Hepatocyte (in vitro differentiated cells): ENCODE measurements at regions not wholly inside any gene's neighbourhood (a gene's known extent, or its start where the extent isn't known, plus 50 kb on each side); places are given as distances from the start of the nearest gene placed in this dataset.

Source experiments
- EZH2phosphoT487 ChIP-seq: fragments of 200-600 bp; sonication (generic); IDR thresholded peaks from one replicate; pipeline ENCODE4 v1.6.1; 2018; ENCODE audit warnings: antibody characterized with exemption, mild to moderate bottlenecking, low read depth, moderate library complexity; ENCODE audit not compliant: unreplicated experiment, severe bottlenecking
- TF ChIP-seq, protein P1 (sequence below): fragments of 200-600 bp; sonication (generic); IDR thresholded peaks from 2 replicates; pipeline ENCODE4 v1.5.1; 2016; ENCODE audit warnings: antibody characterized with exemption, mild to moderate bottlenecking; ENCODE audit not compliant: poor library complexity

GRCh38 chr2:49278141-49278540 is 123.8 kb upstream of the FSHR start:
- TF ChIP-seq, protein P1, sequence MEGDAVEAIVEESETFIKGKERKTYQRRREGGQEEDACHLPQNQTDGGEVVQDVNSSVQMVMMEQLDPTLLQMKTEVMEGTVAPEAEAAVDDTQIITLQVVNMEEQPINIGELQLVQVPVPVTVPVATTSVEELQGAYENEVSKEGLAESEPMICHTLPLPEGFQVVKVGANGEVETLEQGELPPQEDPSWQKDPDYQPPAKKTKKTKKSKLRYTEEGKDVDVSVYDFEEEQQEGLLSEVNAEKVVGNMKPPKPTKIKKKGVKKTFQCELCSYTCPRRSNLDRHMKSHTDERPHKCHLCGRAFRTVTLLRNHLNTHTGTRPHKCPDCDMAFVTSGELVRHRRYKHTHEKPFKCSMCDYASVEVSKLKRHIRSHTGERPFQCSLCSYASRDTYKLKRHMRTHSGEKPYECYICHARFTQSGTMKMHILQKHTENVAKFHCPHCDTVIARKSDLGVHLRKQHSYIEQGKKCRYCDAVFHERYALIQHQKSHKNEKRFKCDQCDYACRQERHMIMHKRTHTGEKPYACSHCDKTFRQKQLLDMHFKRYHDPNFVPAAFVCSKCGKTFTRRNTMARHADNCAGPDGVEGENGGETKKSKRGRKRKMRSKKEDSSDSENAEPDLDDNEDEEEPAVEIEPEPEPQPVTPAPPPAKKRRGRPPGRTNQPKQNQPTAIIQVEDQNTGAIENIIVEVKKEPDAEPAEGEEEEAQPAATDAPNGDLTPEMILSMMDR, result no peak
- TF ChIP-seq EZH2phosphoT487, result no peak
